ENCODE measurements at regions not wholly inside any gene's neighbourhood (a gene's known extent, or its start where the extent isn't known, plus 50 kb on each side); places are given as distances from the start of the nearest gene placed in this dataset.

- no peak for TF ChIP-seq CTCF (IDR thresholded peaks at IDR 0.05)
Measured at GRCh38 chr4:148793221-148793620, 351.0 kb upstream of the NR3C2 start.

GRCh38 chr4:148790691-148791090 lies 348.5 kb upstream of the NR3C2 start:
- TF ChIP-seq CTCF (IDR thresholded peaks at IDR 0.05) = no peak

GRCh38 chr4:148790246-148790645 lies 348.0 kb upstream of the NR3C2 start:
- no peak for TF ChIP-seq CTCF (IDR thresholded peaks at IDR 0.05)

GRCh38 chr4:148787831-148788477 lies 345.7 kb upstream of the NR3C2 start:
- TF ChIP-seq CTCF (IDR thresholded peaks at IDR 0.05) = no peak

GRCh38 chr4:148787285-148787684 lies 345.1 kb upstream of the NR3C2 start:
- TF ChIP-seq CTCF (IDR thresholded peaks at IDR 0.05) = no peak

- TF ChIP-seq CTCF (IDR thresholded peaks at IDR 0.05) = no peak
Measured at GRCh38 chr4:148786699-148787098, 344.5 kb upstream of the NR3C2 start.

GRCh38 chr4:148782284-148782683 lies 340.1 kb upstream of the NR3C2 start:
- TF ChIP-seq CTCF (IDR thresholded peaks at IDR 0.05) = no peak

Measured in LNCAP (cell line).